Stomach (tissue), 8 donors: ENCODE measurements at regions not wholly inside any gene's neighbourhood (a gene's known extent, or its start where the extent isn't known, plus 50 kb on each side); places are given as distances from the start of the nearest gene placed in this dataset.

Source experiments
- DNase-seq, 2 donors: peaks; one replicate each; pipeline versions ENCODE4 v3.0.0 to v3.0.0-alpha.2; 2013 to 2019
- H3K27ac ChIP-seq, 5 donors: fragments of 200-600 bp in 4 of 5; sonication (generic) in 4 of 5; one replicate each; pipeline ENCODE4 v1.5.1; 2013 to 2019; ENCODE audit warnings: mild to moderate bottlenecking in 1 of 5, moderate library complexity in 1 of 5
- H3K27me3 ChIP-seq, 3 donors: fragments of 200-600 bp; sonication (generic); one replicate each; pipeline ENCODE4 v1.5.1; 2017 to 2019; ENCODE audit warnings: mixed run types in 1 of 3
- H3K36me3 ChIP-seq, 4 donors: fragments of 200-600 bp; sonication (generic); 1 replicate in 3 of 4; 2 replicates in 1 of 4; pipeline ENCODE4 v1.5.1; 2016 to 2019
- H3K4me1 ChIP-seq, 4 donors: fragments of 200-600 bp; sonication (generic); one replicate each; pipeline ENCODE4 v1.5.1; 2016 to 2019
- H3K4me3 ChIP-seq, 4 donors: fragments of 200-600 bp; sonication (generic) in 3 of 4; one replicate each; pipeline ENCODE4 v1.5.1; 2016 to 2019; ENCODE audit warnings: mild to moderate bottlenecking in 1 of 4
- H3K9me3 ChIP-seq, 4 donors: fragments of 200-600 bp; sonication (generic); one replicate each; pipeline ENCODE4 v1.5.1; 2016 to 2019
- CTCF ChIP-seq, 7 experiments: fragments of 450-650 bp in 4 of 7; fragments of 200-600 bp in 3 of 7; sonication (generic) in 3 of 7; IDR thresholded peaks; one replicate each; pipeline ENCODE4 v1.5.1; 2016 to 2019; ENCODE audit warnings: antibody characterized with exemption in 7 of 7, control low read depth in 2 of 7, mild to moderate bottlenecking in 1 of 7
- EP300 ChIP-seq: sonication (generic); formaldehyde crosslinking; IDR thresholded peaks from one replicate; pipeline ENCODE4 v1.6.1; 2017; ENCODE audit warnings: antibody characterized with exemption
- POLR2A ChIP-seq, 4 donors: fragments of 450-650 bp; IDR thresholded peaks; one replicate each; pipeline ENCODE4 v1.6.1; 2016; ENCODE audit warnings: antibody characterized with exemption in 4 of 4, control low read depth in 2 of 4, mild to moderate bottlenecking in 1 of 4, moderate library complexity in 1 of 4
- POLR2AphosphoS5 ChIP-seq, 3 donors: sonication (generic); formaldehyde crosslinking; IDR thresholded peaks; one replicate each; pipeline ENCODE4 v1.6.1; 2016; ENCODE audit warnings: antibody characterized with exemption in 3 of 3
- WGBS, 5 donors: extraction: QIAGEN DNeasy Blood & Tissue Kit in 3 of 5; methylation state at CpG; one replicate each; pipeline versions ENCODE4 v1.1.5 to v1.1.7; 2013 to 2018; 5-methylcytosine and 5-hydroxymethylcytosine counted together
- intact Hi-C: fragments of 100-400 bp; cut with DNase I; formaldehyde crosslinking; loops from one replicate; pipeline ENCODE4 v1.15.1; 2023; ENCODE audit warnings: low total_unique reads
- donor health status: healthy with polysubstance abuse.
- donor health status: Bipolar disorder and iron deficiency.
- donor health status: healthy.

- no peak for DNase-seq
- Histone ChIP-seq H3K4me3 (no peak overlapping the region), H3K4me1 (peaks cover 0 to 16% (median 0%) of the 10 kb centered on the region in 4 donors), H3K36me3 (no peaks in the 10 kb centered on the region), H3K27me3 (no peaks in the 10 kb centered on the region), H3K27ac (no peak overlapping the region), H3K9me3 (no peaks in the 10 kb centered on the region)
- intact Hi-C loops = no loop called here
- WGBS, 5 donors = 75 to 98% (median 89%) methylated on average over 1 to 2 of the region's 2 CpGs
- TF ChIP-seq EP300 (no peak), CTCF (IDR thresholded peaks at IDR 0.05) (no peak), POLR2AphosphoS5 (IDR thresholded peaks at IDR 0.05) (no peak), POLR2A (IDR thresholded peaks at IDR 0.05) (no peak)
These were observed 109.3 kb upstream of the ETV6 start for GRCh38 chr12:11540156-11540555.

GRCh38 chr12:11540615-11541310 is 108.7 kb upstream of the ETV6 start:
- WGBS, 5 donors = 35 to 53% (median 42%) methylated on average over 9 of the region's 9 CpGs
- TF ChIP-seq CTCF (IDR thresholded peaks at IDR 0.05) (no peak), POLR2A (IDR thresholded peaks at IDR 0.05) (no peak), EP300 (no peak), POLR2AphosphoS5 (IDR thresholded peaks at IDR 0.05) (no peak)

GRCh38 chr12:11542599-11542998 is 106.9 kb upstream of the ETV6 start:
- Histone ChIP-seq H3K4me3 (no peak overlapping the region), H3K36me3 (no peaks in the 10 kb centered on the region), H3K27ac (no peak overlapping the region), H3K9me3 (no peaks in the 10 kb centered on the region), H3K27me3 (no peaks in the 10 kb centered on the region), H3K4me1 (peaks cover 0 to 27% (median 12%) of the 10 kb centered on the region in 4 donors)
- TF ChIP-seq CTCF (IDR thresholded peaks at IDR 0.05) = no peak
- no peak for TF ChIP-seq EP300
- no peak for TF ChIP-seq POLR2AphosphoS5 (IDR thresholded peaks at IDR 0.05)
- WGBS, 5 donors = 62 to 82% (median 72%) methylated on average over 3 of the region's 3 CpGs
- no peak for DNase-seq
- intact Hi-C loops = no loop called here

More at GRCh38 chr12:11540615-11541310, 108.7 kb upstream of the ETV6 start:
- Histone ChIP-seq H3K27me3 (no peaks in the 10 kb centered on the region), H3K9me3 (no peaks in the 10 kb centered on the region), H3K27ac (no peak overlapping the region), H3K36me3 (no peaks in the 10 kb centered on the region), H3K4me3 (no peak overlapping the region), H3K4me1 (peaks cover 0 to 16% (median 0%) of the 10 kb centered on the region in 4 donors)
- intact Hi-C loops = no loop called here
- DNase-seq = peak in 1 of 2 donors; percentile 18

GRCh38 chr12:11543457-11544158 is 105.9 kb upstream of the ETV6 start:
- TF ChIP-seq POLR2A (IDR thresholded peaks at IDR 0.05) (no peak), CTCF (IDR thresholded peaks at IDR 0.05) (no peak), EP300 (no peak), POLR2AphosphoS5 (IDR thresholded peaks at IDR 0.05) (no peak)
- no peaks in the 10 kb centered on the region for H3K9me3 ChIP-seq
- intact Hi-C loops = no loop called here
- DNase-seq = peak in 1 of 2 donors; percentile 20
- peaks cover 0 to 27% (median 12%) of the 10 kb centered on the region in 4 donors for H3K4me1 ChIP-seq
- 49 to 65% (median 60%) methylated on average over 7 of the region's 7 CpGs for WGBS, 5 donors
- no peaks in the 10 kb centered on the region for H3K27me3 ChIP-seq
- no peaks in the 10 kb centered on the region for H3K36me3 ChIP-seq
- no peak overlapping the region for H3K4me3 ChIP-seq
- H3K27ac ChIP-seq = no peak overlapping the region
